Inflammatory macrophage treated with lipopolysaccharide for 1 hour (primary cell): ENCODE measurements at regions not wholly inside any gene's neighbourhood (a gene's known extent, or its start where the extent isn't known, plus 50 kb on each side); places are given as distances from the start of the nearest gene placed in this dataset.
"Not testable (repeated sequence)": the region's sequence is repeated elsewhere in the genome, so short reads cannot be mapped to it uniquely, and the experiment has no call there.

Experiments
- DNase-seq, 2 donors: peaks; one replicate each; pipeline ENCODE4 v3.0.0-alpha.2; 2020 to 2022

DNA sequence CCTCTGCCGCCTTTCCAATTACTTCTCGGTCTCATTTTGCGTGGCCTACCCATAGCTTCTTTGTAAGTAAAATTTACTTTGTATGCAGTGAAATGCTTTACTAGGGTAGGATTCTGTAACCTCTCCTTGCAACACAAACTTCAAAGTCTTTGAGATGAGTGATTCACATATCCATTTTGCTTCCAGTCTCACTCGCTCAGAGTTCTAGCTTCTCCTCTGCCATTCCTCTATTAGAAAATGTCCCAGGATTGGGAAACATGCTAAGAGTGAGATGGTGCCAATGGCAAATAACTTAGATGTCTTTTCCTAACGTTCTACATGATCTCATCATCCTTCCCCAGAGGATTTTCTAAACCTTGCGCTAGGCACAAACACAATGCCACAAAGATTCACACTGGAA is 270.5 kb upstream of the SLC30A5 start:
- no peak for DNase-seq

DNA sequence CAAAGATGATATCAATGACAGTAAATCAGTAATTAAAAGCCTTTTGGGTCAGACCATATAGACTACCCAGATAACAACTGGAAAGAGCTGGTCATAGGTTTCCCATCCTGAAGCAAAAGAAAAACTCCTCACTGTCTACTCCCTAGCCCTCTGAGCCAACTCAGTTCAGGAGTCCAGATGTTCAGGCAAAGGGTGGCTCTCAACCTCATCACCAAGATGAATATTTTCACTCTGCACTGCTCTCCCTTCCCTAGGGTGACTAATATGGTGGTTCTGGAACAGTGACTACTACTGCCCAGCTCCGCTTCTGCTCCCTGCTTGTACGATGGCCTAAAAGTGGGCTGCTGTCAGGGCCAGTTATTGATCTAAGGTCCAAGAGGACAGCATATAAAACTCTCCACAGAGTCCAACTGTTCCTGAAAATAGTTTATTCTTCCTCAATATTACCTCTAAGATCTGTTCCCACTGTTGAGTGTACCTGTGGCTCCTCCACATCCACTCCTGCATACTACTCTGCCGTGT is 263.4 kb upstream of the SLC30A5 start:
- DNase-seq: no peak

DNA sequence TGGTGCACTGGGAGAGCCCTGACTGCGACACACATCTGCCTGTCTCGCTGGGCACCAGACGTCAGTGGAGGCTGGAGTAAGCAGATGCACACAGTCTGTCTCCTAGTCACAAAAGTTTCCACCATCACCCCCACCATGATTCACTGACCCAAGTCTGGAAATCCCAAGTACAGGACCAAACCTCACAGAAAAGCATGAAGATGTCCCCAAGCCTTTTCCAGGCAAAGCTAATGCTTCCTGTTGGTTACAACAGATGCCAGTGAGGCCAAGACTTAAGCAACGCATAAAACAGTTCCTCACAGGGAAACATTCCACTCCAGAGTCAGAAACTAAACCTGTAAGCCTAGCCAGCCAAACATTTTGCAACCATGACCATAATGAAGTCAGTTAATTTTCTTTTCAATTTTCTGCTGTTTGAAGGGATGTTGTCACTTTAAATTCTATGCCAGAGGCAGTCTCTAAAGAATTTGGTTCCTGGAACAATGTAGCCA is 259.3 kb upstream of the SLC30A5 start:
- no peak for DNase-seq

DNA sequence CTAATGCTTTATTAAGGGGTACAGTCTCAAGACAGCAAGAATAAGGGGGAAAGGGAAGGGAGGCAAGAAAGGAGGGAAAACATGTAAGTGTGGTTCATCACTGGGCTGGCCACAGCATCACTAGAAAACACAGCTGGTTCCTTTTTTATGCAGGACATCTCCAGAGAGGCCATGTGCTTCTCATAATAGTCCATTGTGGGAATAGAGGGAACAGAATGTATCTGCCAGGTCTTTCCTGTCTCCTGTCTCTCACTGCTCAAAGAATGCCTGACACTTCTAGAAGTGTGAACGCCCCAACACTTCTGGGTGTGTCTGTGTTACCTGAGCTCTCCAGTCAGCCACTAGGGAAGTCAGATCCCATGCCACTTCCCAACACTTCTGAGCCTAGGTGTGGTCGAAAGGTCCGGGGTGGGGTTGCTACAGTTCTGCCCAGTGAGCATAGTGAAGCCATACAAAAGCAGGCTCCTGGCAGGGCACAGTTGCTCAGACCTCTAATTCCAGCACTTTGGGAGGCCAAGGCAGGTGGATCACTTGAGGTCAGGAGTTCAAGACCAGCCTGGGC is 255.6 kb upstream of the SLC30A5 start:
- DNase-seq: no peak

- no peak for DNase-seq
Observed at GRCh38 chr5:68839019-68839552, 254.7 kb upstream of the SLC30A5 start.

GRCh38 chr5:68843624-68844364 is 250.0 kb upstream of the SLC30A5 start:
- no peak for DNase-seq

DNA sequence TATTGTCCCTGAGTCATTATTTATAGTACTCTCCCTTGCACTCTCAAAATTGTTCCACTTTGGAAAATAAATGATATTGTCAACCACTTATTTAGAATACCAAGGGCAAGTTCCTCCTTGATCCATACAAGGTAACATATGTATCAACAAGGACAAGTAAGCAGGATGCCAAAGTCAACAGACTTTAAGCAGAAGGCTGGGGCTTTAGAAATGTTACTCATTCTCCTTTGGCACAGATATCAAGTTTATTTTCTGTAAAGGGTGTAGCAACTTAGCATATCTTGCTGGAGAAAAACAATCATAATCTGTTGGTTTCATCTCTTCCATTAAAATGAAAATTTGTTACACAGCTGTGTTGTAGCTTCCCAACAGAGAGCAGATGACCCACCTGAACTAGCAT is 248.7 kb upstream of the SLC30A5 start:
- no peak for DNase-seq

DNA sequence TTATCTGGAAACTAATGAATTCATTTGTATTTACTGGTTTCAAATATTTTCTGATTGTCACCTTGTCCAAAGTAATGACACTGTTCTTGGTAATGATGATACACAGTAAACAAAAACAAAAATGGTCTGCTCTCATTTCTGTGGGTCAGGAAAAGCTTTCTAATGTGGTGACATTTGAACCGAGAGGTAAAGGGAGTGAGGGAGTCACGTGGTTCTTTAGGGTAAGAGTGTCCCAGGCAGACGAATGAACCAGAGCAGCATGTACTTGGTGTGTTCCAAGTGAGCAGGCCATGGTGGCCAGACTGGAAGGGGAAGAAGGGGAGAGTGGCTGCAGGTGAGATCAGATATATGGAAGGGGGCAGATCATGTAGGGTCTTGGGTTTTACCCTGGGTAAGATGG is 247.0 kb upstream of the SLC30A5 start:
- no peak for DNase-seq

DNA sequence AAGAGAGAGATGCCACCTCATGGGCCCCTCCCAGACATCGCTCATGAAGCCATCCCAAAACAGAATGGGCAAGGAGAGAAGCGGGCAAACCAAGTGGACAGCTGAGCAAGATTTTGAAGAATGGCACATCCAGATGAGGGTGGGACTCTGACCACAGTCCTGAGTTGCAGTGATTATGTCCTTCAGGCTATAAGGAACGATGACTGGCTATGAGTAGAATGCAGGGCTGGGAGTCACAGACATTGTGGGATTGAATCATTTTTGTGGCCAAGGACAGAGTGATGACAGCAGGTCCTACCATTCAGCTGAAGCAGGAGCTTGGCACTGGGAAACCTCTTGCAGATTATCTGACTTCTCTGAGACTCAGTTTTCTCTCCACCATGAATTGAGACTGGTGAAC is 245.7 kb upstream of the SLC30A5 start:
- DNase-seq: no peak

DNA sequence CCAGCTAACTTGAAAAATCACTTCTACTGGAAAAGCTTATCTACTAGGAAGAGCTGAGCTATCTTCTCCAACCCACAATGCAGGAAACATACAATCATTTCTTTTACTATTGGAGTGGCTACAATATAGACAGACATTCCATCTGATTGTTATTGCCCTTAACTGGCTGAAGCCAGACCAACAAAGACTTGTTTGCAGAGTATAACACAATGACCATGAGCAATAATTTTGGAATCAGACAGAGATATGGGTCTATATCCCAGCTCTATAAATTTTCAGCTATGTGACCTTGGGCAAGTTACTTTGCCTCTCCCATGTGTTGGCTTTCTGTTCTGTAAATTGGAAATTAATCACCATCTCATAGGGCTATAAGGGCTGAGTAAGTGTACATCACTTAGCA is 244.7 kb upstream of the SLC30A5 start:
- DNase-seq: no peak

DNA sequence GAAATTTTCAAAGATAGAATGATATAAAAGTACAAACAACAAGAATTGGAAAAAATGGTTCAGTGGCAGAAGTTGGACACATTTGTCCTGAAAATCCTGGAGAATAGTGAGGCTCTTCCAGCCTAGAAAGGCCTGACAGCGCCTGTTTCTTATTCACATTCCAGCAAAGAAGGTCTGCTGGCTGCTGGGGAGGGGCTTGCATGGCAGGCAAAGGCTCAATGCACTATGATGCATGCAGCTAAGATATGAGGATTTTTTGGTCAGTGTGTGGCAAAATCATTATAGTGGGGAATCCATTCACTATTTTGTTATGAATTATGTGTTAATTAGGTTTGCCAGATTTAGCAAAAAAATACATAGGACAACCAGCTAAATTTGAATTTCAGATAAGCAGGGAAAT is 243.9 kb upstream of the SLC30A5 start:
- DNase-seq: no peak

DNA sequence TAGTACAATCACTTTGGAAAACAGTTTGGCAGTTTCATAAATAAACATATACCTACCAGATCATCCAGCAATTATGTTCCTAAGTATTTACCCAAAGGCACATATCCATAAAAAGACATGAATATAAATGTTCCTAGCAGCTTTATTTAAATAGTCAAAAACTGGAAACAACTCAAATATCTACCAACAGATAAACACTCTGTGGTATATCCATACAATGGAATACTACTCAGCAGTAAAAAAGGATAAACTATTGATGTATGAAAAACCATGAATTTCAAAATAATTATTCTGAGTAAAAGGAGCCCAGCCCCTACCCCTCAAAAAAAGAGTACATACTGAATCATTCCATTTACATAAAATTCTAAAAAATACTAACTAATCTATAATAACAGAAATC is 232.7 kb upstream of the SLC30A5 start:
- no peak for DNase-seq

DNA sequence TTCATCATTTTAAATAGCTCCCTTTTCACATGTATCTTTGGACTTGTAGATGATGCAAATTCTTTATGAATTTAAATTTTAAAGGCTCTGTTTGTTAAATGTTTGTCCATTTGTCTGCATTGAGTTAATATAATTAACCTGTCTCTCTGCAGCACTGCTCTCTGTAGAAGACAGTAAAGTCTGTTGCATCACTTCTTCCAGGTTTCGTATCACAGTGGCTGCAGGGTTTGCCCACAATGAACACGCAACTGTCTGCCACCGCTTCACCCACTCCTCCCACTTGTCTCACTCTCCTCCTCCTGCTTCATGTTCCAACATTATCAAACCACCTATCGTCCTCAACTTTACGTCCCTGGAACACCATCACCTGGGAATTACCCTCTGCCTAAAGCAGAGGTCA is 231.3 kb upstream of the SLC30A5 start:
- no peak for DNase-seq

GRCh38 chr5:68865192-68865591 is 228.6 kb upstream of the SLC30A5 start:
- DNase-seq: not testable (repeated sequence)

GRCh38 chr5:68872088-68872839 is 221.6 kb upstream of the SLC30A5 start:
- DNase-seq: no peak

- no peak for DNase-seq
Observed at GRCh38 chr5:68873198-68873597, 220.6 kb upstream of the SLC30A5 start.

- DNase-seq: no peak
Observed at GRCh38 chr5:68875351-68875750, 218.5 kb upstream of the SLC30A5 start.

DNA sequence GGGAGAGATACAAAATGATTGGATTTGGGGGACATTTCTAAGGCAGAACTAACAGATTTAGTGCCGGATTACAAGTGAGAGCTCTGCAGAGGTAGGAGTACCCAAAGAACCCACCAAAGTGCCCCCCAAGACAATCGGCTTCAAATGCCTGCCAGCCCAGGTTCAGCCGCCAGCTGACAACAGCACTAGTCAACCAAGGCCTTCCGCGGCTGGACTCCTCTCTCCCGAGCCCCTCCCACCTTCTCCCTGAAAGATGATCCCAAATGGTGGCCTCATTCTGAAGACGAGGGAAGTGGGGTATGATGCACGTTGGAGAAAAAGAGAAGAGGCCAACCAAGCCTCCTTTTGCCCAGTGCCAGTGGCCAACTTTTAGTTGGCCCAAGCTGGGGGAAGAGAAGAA is 210.4 kb upstream of the SLC30A5 start:
- DNase-seq: no peak

DNA sequence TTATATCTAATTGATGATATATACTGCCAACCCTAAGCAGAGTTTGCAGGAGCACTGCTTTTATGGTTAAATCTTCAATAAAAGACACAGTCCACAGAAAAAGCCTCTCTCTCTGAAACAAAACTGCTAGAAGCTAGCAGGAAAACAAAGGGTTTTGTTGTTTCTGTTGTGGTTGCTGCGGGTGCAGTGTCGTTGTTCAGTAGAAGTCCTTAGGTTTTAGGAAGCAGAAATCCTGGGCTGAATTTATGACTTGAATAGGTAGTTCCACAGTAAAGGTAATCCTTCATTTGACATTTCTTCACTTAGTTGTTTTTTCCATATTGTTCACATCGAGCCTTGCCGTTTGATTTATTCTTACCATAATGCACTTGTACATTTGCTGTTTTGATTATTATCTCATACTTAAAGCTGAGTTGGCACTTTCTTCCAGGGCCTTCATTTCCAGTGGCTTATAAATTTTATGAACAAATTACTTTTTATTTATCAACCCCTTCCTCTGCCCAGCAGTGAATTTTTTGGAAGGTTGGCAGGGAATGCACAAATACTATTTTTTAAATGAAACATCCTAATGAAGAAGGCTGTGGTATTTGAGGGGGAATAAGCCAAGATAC is 209.6 kb upstream of the SLC30A5 start:
- no peak for DNase-seq

DNA sequence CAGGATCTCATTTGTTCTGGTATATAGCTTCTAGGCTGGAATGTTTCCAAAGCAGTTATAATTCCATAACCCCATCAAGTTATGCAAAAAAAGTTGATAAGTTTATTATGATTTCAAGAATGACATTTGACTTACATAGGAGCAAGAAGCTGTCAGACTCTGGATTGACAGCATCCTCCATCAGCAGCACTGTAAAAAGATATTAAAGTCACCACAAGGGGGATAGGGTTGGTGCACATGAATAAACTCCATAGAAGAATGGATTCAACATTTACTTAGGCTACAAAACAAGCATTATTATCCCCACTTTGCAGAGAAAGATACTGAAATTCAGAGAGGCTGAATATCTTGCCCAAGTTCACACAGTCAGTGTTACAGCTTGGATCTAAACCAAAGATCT is 208.9 kb upstream of the SLC30A5 start:
- DNase-seq: peak in 1 of 2 donors; percentile 3

- no peak for DNase-seq
Observed at GRCh38 chr5:68886814-68887213, 207.0 kb upstream of the SLC30A5 start.

DNA sequence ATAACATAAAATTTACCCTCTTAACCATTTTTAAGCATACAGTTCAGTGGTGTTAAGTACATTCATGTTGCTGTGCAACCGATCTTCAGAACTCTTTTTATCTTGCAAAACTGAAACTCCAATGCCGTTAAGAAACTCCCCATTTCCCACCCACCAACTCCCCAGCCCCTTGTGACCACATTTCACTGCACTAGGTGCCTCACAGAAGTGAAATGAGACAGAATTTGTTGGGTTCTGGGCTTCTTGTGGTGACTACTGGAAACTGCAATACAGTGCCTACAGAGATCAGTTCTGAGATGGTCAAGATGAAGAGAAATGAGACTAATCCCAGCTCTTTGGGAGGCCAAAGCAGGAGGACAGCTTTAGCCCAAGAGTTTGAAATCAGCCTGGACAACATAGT is 202.1 kb upstream of the SLC30A5 start:
- DNase-seq: no peak

DNA sequence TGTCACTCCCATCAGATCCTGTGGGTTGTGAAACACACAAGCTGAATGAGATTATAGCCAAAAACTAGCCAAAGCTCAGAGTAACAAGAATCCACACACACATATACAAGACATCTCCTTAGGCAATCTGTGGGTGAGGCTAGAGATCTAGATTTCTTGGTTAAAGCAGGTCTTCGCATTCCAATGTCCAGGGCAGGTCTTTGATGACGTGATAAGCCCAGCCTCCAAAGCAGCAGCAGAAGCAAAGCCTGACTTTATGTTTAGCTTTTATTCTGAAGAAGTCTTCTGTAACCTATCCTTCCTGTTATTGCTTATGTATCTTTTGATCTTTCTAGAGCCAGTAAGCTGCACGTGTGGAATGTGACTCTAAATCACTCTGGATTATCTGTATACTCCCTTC is 199.1 kb upstream of the SLC30A5 start:
- DNase-seq: no peak
